BE2C (cell line): ENCODE measurements at regions not wholly inside any gene's neighbourhood (a gene's known extent, or its start where the extent isn't known, plus 50 kb on each side); places are given as distances from the start of the nearest gene placed in this dataset.

Source experiments
- DNase-seq: peaks from one replicate; pipeline ENCODE4 v3.0.0-alpha.2; 2020
- H3K27me3 ChIP-seq: fragments of 250-450 bp; sonication (Bioruptor Pico); 2 replicates; pipeline ENCODE4 v1.5.1; 2020; ENCODE audit warnings: mild to moderate bottlenecking
- H3K36me3 ChIP-seq: fragments of 250-450 bp; sonication (Bioruptor Pico); 2 replicates; pipeline ENCODE4 v1.5.1; 2020; ENCODE audit warnings: mild to moderate bottlenecking
- H3K4me1 ChIP-seq: fragments of 250-450 bp; sonication (Bioruptor Pico); 2 replicates; pipeline ENCODE4 v1.5.1; 2020
- H3K4me3 ChIP-seq: 2 replicates; pipeline ENCODE4 v1.5.1; 2011; ENCODE audit warnings: low read depth, low read length
- H3K9me3 ChIP-seq: fragments of 250-450 bp; sonication (Bioruptor Pico); 2 replicates; pipeline ENCODE4 v1.5.1; 2020
- TF ChIP-seq, protein P1 (sequence below): IDR thresholded peaks from 2 replicates; pipeline ENCODE4 v1.5.1; 2012; ENCODE audit warnings: mild to moderate bottlenecking, low read depth, low read length

DNA sequence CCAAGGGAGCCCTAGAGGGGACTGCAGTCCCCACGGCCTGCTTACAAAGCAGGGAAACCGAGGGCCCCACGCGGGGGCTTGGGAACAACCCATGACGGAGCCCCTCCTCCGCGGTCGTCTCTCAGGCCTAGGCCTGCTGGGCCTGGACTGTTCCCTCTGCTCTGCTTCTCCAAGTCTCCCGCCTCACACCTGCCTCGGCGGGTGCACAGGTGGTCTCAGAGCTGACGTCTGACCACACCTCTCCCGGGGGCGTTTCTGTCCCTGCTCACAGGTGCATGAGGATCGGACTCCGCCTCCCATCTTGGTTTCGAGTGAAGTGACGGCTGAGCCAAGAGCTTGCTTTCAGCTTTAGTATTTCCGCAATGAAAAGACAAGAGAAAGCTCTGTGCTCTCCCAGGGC is 72.1 kb downstream of the MRPL36 start:
- H3K27me3 ChIP-seq, result peaks cover 32% of the 10 kb centered on the region
- H3K9me3 ChIP-seq, result no peaks in the 10 kb centered on the region
- H3K36me3 ChIP-seq, result no peaks in the 10 kb centered on the region
- H3K4me3 ChIP-seq, result no peak overlapping the region
- DNase-seq, result no peak
- H3K4me1 ChIP-seq, result no peaks in the 10 kb centered on the region
- TF ChIP-seq, protein P1, sequence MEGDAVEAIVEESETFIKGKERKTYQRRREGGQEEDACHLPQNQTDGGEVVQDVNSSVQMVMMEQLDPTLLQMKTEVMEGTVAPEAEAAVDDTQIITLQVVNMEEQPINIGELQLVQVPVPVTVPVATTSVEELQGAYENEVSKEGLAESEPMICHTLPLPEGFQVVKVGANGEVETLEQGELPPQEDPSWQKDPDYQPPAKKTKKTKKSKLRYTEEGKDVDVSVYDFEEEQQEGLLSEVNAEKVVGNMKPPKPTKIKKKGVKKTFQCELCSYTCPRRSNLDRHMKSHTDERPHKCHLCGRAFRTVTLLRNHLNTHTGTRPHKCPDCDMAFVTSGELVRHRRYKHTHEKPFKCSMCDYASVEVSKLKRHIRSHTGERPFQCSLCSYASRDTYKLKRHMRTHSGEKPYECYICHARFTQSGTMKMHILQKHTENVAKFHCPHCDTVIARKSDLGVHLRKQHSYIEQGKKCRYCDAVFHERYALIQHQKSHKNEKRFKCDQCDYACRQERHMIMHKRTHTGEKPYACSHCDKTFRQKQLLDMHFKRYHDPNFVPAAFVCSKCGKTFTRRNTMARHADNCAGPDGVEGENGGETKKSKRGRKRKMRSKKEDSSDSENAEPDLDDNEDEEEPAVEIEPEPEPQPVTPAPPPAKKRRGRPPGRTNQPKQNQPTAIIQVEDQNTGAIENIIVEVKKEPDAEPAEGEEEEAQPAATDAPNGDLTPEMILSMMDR, result no peak

DNA sequence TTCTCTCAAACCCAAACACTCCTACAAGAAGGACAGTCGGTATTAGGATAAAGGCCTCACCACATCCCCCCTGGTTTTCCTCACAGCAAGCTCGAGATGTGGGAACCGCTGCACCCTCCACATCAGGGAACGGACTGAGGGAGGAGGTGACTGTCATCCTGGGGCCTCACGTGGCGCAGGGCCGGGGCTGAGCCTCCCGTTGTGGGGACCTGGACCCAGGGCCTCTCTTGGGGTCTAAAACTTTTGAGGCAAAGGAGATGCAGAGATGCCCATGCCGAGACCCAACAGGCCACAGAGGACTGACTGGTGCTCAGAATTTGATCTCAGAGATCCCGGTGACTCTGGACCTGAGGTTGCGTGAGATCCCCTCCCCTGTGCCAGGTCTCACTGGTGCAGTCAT is 72.7 kb downstream of the MRPL36 start:
- peaks cover 32% of the 10 kb centered on the region for H3K27me3 ChIP-seq
- TF ChIP-seq, protein P1, result no peak
- no peaks in the 10 kb centered on the region for H3K9me3 ChIP-seq
- DNase-seq, result no peak
- H3K4me1 ChIP-seq, result no peaks in the 10 kb centered on the region
- H3K4me3 ChIP-seq, result no peak overlapping the region
- H3K36me3 ChIP-seq, result no peaks in the 10 kb centered on the region

DNA sequence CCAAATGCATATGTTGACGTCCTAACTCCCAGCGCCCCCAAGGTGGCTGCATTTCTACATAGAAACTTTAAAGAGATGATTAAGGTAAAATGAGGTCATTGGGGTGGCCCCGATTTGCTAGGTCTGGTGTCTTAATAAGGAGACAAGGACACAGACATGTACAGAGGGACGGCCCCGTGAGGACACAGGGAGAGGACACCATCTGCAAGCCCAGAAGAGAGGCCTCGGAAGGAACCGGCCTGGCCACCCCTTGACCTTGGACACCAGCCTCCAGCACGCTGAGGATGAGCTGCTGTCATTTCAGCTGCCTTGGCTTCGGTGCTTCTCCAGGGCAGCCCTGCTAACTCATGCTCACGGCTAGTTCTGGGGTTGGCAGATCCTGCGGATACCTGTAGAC is 73.2 kb downstream of the MRPL36 start:
- TF ChIP-seq, protein P1, result no peak
- no peaks in the 10 kb centered on the region for H3K36me3 ChIP-seq
- no peaks in the 10 kb centered on the region for H3K9me3 ChIP-seq
- H3K27me3 ChIP-seq, result peaks cover 32% of the 10 kb centered on the region
- no peak overlapping the region for H3K4me3 ChIP-seq
- no peak for DNase-seq
- H3K4me1 ChIP-seq, result no peaks in the 10 kb centered on the region

DNA sequence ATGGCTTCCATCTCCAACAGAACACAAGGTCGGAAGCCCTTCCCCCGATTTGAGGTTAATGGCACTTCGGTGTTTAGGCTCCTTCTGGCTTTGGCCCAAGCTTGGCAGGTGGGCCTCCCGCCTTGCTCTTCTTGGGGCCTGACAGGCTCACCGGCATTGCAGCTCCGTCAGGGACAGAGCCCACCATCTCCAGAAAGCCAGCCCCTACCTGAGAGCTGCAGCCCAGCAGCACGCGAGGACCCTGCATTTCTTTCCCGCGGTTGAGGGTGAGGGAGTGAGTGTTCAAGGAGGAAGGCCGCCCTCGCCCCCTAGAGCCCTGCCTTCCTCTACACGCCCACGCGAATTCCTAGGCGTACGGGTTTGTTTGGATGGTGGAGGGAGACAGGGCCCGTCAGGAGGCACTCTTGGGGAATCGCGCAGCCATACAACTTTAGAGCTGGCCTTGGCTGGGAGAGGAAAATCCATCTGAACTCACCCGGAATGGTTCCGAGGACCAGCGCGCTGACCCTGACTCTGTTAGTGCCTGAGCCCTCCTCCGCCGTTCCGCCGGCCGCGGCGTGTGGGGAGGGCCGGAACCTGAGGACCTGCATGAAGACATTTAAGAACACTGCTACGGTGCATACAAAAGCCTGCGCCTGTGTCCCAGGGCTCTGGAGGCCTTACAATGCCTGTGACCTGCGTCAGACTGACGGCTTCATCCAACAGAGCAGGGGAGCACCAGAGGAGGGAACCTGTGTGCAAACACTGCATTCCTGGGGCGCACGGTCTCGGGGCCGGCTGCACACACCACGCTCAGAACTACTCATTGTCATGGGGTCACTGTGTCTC is 73.8 kb downstream of the MRPL36 start:
- Histone ChIP-seq H3K4me1 (no peaks in the 10 kb centered on the region), H3K9me3 (no peaks in the 10 kb centered on the region), H3K27me3 (peaks cover 34% of the 10 kb centered on the region), H3K4me3 (no peak overlapping the region), H3K36me3 (no peaks in the 10 kb centered on the region)
- TF ChIP-seq, protein P1, result no peak
- DNase-seq, result no peak

DNA sequence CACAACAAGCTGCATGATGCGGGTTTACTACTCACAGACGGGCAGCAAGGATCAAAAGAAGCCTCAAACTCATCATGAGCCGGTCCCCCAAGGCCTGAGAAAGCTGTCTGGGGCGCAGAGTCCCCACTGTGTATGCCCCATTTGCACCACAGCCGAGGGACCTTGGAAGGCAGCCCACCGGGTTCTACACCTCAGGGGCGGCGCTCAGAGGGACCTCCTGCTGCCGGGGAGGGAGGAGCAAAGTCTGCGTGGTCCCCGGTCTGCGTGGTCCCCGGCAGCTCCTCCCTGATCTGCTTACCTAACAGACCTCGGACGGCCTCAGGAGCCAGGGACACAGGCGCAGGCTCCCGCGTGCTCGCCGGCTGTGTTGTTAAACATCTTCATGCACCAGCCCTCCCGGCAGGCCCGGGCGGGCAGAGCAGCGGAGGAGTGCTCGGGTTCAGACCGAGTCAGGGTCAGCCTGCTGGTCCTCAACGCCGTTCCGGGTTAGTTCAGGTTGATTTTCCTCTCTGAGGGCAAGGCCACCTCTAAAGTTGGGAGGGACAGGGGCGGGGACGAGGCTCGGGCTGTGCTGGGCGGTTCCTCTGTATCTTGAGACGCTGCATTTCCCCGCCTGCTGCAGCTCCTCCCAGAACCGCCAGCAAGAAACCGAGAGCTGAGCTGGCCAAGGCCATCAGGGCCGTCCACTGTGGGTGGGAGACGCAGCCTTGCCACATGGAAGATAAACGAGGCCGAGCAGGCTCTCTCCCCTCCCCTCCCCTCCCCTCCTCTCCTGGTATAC is 74.6 kb downstream of the MRPL36 start:
- H3K27me3 ChIP-seq, result peaks cover 37% of the 10 kb centered on the region
- H3K9me3 ChIP-seq, result no peaks in the 10 kb centered on the region
- H3K4me1 ChIP-seq, result no peaks in the 10 kb centered on the region
- no peak overlapping the region for H3K4me3 ChIP-seq
- DNase-seq, result no peak
- TF ChIP-seq, protein P1, result no peak
- no peaks in the 10 kb centered on the region for H3K36me3 ChIP-seq
